NT2/D1 (cell line): ENCODE measurements at regions not wholly inside any gene's neighbourhood (a gene's known extent, or its start where the extent isn't known, plus 50 kb on each side); places are given as distances from the start of the nearest gene placed in this dataset.

Experiments used
- SUZ12 ChIP-seq: IDR thresholded peaks from 2 replicates; pipeline ENCODE4 v1.6.1; 2011; ENCODE audit not compliant: insufficient read length, insufficient read depth; ENCODE audit errors: extremely low read depth
- YY1 ChIP-seq: IDR thresholded peaks from 2 replicates; pipeline ENCODE4 v1.6.1; 2011; ENCODE audit not compliant: insufficient read length, insufficient read depth
- ZNF274 ChIP-seq: IDR thresholded peaks from 2 replicates; pipeline ENCODE4 v1.6.1; 2011; ENCODE audit warnings: mild to moderate bottlenecking, low read depth, low read length

DNA sequence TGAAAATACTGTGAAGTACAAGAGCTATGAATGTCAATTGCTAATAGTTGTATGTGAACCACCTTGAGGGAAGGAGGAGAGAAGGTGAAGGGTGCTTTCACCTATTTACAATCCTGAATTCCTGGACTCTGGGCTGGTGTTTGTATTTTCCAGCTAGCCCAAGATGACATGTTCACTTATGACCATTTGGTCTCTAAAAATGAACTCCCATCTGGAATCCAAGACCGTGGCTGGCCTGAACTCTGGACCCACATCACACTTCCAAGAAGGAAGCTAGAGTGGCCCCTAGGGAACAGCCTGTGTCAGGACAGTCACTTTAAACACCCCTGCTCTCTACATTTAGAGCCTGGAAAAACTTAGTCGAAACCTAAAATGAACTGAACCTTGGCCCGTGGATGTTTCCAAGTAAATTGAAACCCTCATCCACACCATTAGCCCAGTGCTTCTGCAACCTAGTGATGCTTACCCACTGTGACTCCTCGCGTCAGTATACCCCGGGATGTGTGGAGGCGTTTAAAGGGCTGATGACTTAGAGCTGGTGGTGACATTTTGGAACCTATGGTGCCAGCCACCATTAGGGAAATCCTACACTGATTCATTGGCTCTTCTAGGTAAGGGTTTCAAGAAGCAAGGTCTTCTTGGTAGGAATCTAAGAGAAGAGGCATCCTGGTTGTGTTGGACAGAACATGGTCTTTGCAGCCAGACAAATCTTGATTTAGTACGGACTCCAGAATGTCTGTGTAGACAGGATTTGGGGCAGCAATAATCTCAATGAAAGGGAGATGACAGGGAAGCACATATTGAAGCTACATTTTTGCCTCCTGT, 171.5 kb upstream of the IRF2BP2 start:
- TF ChIP-seq ZNF274 (no peak), YY1 (no peak), SUZ12 (no peak)
